Hepatocyte (in vitro differentiated cells): ENCODE measurements at regions not wholly inside any gene's neighbourhood (a gene's known extent, or its start where the extent isn't known, plus 50 kb on each side); places are given as distances from the start of the nearest gene placed in this dataset.

Source experiments
- DNase-seq: peaks from one replicate; pipeline ENCODE4 v3.0.0-alpha.2; 2016; ENCODE audit warnings: low spot score
- H2AFZ ChIP-seq: fragments of 200-600 bp; sonication (generic); 2 replicates; pipeline ENCODE4 v1.6.0; 2016; ENCODE audit warnings: antibody characterized with exemption, mild to moderate bottlenecking
- H3K27ac ChIP-seq: fragments of 200-600 bp; sonication (generic); 2 replicates; pipeline ENCODE4 v1.5.1; 2016; ENCODE audit warnings: mild to moderate bottlenecking
- H3K27me3 ChIP-seq: fragments of 200-600 bp; sonication (generic); 2 replicates; pipeline ENCODE4 v1.6.1; 2016
- H3K36me3 ChIP-seq: fragments of 200-600 bp; sonication (generic); replicated peaks from 2 replicates; pipeline ENCODE4 v1.5.1; 2016; ENCODE audit warnings: low read depth; ENCODE audit not compliant: insufficient read depth
- H3K4me1 ChIP-seq: fragments of 200-600 bp; sonication (generic); 2 replicates; pipeline ENCODE4 v1.5.1; 2016; ENCODE audit warnings: mild to moderate bottlenecking, moderate library complexity; ENCODE audit not compliant: insufficient read depth
- H3K4me2 ChIP-seq: fragments of 200-600 bp; sonication (generic); 2 replicates; pipeline ENCODE4 v1.6.0; 2016
- H3K4me3 ChIP-seq: fragments of 200-600 bp; sonication (generic); 2 replicates; pipeline ENCODE4 v1.5.1; 2016; ENCODE audit warnings: mild to moderate bottlenecking
- H3K79me2 ChIP-seq: fragments of 200-600 bp; sonication (generic); 2 replicates; pipeline ENCODE4 v1.6.0; 2017; ENCODE audit warnings: mild to moderate bottlenecking
- H3K9me2 ChIP-seq: fragments of 200-600 bp; sonication (generic); replicated peaks from 2 replicates; pipeline ENCODE4 v1.6.0; 2017; ENCODE audit warnings: mild to moderate bottlenecking; ENCODE audit not compliant: insufficient read depth
- H3K9me3 ChIP-seq: fragments of 200-600 bp; sonication (generic); 2 replicates; pipeline ENCODE4 v1.5.1; 2016; ENCODE audit warnings: low read depth, mild to moderate bottlenecking
- H4K20me1 ChIP-seq: fragments of 200-600 bp; sonication (generic); 2 replicates; pipeline ENCODE4 v1.6.0; 2016; ENCODE audit warnings: mild to moderate bottlenecking; ENCODE audit not compliant: insufficient read depth, poor library complexity, severe bottlenecking
- EZH2 ChIP-seq: fragments of 200-600 bp; sonication (generic); IDR thresholded peaks from 2 replicates; pipeline ENCODE4 v1.6.1; 2016; ENCODE audit warnings: antibody characterized with exemption, mild to moderate bottlenecking, borderline replicate concordance
- EZH2phosphoT487 ChIP-seq: fragments of 200-600 bp; sonication (generic); IDR thresholded peaks from one replicate; pipeline ENCODE4 v1.6.1; 2018; ENCODE audit warnings: antibody characterized with exemption, mild to moderate bottlenecking, low read depth, moderate library complexity; ENCODE audit not compliant: unreplicated experiment, severe bottlenecking
- WGBS: methylation state at CpG from one replicate; pipeline ENCODE4 v1.1.6; 2016; ENCODE audit warnings: low lambda C conversion rate; ENCODE audit errors: missing lambda C conversion rate; 5-methylcytosine and 5-hydroxymethylcytosine counted together
- TF ChIP-seq, protein P1 (sequence below): fragments of 200-600 bp; sonication (generic); IDR thresholded peaks from 2 replicates; pipeline ENCODE4 v1.5.1; 2016; ENCODE audit warnings: antibody characterized with exemption, mild to moderate bottlenecking; ENCODE audit not compliant: poor library complexity

GRCh38 chr1:30012455-30013440, 710.6 kb downstream of the MATN1 start:
- Histone ChIP-seq H2AFZ (no peak overlapping the region), H3K36me3 (no peaks in the 10 kb centered on the region), H4K20me1 (no peaks in the 10 kb centered on the region), H3K27ac (no peak overlapping the region), H3K9me3 (no peaks in the 10 kb centered on the region), H3K4me3 (no peak overlapping the region), H3K4me2 (no peak overlapping the region), H3K9me2 (no peaks in the 10 kb centered on the region), H3K27me3 (no peaks in the 10 kb centered on the region), H3K4me1 (no peaks in the 10 kb centered on the region), H3K79me2 (no peaks in the 10 kb centered on the region)
- no peak for DNase-seq
- 76% methylated on average over 7 of the region's 7 CpGs for WGBS
- TF ChIP-seq EZH2 (no peak), EZH2phosphoT487 (no peak)
- TF ChIP-seq, protein P1, sequence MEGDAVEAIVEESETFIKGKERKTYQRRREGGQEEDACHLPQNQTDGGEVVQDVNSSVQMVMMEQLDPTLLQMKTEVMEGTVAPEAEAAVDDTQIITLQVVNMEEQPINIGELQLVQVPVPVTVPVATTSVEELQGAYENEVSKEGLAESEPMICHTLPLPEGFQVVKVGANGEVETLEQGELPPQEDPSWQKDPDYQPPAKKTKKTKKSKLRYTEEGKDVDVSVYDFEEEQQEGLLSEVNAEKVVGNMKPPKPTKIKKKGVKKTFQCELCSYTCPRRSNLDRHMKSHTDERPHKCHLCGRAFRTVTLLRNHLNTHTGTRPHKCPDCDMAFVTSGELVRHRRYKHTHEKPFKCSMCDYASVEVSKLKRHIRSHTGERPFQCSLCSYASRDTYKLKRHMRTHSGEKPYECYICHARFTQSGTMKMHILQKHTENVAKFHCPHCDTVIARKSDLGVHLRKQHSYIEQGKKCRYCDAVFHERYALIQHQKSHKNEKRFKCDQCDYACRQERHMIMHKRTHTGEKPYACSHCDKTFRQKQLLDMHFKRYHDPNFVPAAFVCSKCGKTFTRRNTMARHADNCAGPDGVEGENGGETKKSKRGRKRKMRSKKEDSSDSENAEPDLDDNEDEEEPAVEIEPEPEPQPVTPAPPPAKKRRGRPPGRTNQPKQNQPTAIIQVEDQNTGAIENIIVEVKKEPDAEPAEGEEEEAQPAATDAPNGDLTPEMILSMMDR = no peak

- Histone ChIP-seq H3K4me2 (no peak overlapping the region), H3K4me1 (no peaks in the 10 kb centered on the region), H2AFZ (no peak overlapping the region), H3K9me2 (no peaks in the 10 kb centered on the region), H3K4me3 (no peak overlapping the region), H3K27ac (no peak overlapping the region), H3K27me3 (no peaks in the 10 kb centered on the region), H3K9me3 (no peaks in the 10 kb centered on the region), H4K20me1 (no peaks in the 10 kb centered on the region), H3K36me3 (no peaks in the 10 kb centered on the region), H3K79me2 (no peaks in the 10 kb centered on the region)
- DNase-seq = no peak
- WGBS = 83% methylated on average over 6 of the region's 6 CpGs
- TF ChIP-seq EZH2 (no peak), EZH2phosphoT487 (no peak)
- TF ChIP-seq, protein P1 = no peak
Measured at GRCh38 chr1:30011970-30012369, 711.4 kb downstream of the MATN1 start.

DNA sequence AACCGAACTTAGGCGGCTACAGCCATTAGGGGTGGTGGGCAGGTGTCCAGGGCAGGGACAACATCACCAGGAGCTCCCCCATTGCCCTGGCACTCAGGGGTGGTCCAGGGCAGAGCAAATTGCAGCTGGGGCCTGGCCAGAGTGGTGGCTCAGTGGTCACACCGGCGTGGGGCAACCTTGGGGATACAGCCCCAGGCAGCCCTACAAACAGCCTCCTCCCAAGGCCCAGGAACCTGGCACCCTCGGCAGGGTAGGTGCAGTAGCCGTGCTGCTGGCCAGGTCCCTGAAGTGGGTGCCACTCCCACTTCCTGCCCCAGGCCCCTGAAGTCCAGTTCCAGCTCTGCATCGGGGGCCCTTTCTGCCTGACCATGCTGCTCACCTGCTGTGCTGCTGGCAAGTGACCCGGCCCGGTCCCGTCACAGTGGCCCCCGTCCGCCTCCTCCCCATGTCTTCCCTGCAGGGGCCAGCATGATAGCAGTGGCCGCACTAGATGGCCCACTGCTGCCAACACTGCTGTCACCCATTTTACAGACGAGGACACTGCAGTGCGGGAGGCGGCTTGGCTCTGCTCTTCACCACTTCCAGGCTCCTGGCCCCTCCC, 712.8 kb downstream of the MATN1 start:
- H4K20me1 ChIP-seq = no peaks in the 10 kb centered on the region
- no peaks in the 10 kb centered on the region for H3K36me3 ChIP-seq

More for the DNA sequence above, 712.8 kb downstream of the MATN1 start:
- 89% methylated on average over 16 of the region's 16 CpGs for WGBS
- H3K4me2 ChIP-seq = no peak overlapping the region
- H3K4me1 ChIP-seq = no peaks in the 10 kb centered on the region
- no peak overlapping the region for H3K4me3 ChIP-seq
- no peaks in the 10 kb centered on the region for H3K9me2 ChIP-seq
- H3K9me3 ChIP-seq = no peaks in the 10 kb centered on the region
- no peaks in the 10 kb centered on the region for H3K79me2 ChIP-seq
- TF ChIP-seq, protein P1 = no peak
- TF ChIP-seq EZH2 (no peak), EZH2phosphoT487 (no peak)
- no peak overlapping the region for H2AFZ ChIP-seq
- H3K27ac ChIP-seq = no peak overlapping the region
- DNase-seq = no peak
- H3K27me3 ChIP-seq = no peaks in the 10 kb centered on the region
